GM19035 (cell line): ENCODE measurements at regions not wholly inside any gene's neighbourhood (a gene's known extent, or its start where the extent isn't known, plus 50 kb on each side); places are given as distances from the start of the nearest gene placed in this dataset.
A peak's percentile ranks its signal among the peaks of the same experiment; 100 is the strongest.
"Not testable (repeated sequence)": the region's sequence is repeated elsewhere in the genome, so short reads cannot be mapped to it uniquely, and the experiment has no call there.

ENCODE experiments used
- ATAC-seq: cut with Tn5 transposase; IDR thresholded peaks from one replicate; pipeline ENCODE4 v1.9.1; 2021; ENCODE audit not compliant: unreplicated experiment

DNA sequence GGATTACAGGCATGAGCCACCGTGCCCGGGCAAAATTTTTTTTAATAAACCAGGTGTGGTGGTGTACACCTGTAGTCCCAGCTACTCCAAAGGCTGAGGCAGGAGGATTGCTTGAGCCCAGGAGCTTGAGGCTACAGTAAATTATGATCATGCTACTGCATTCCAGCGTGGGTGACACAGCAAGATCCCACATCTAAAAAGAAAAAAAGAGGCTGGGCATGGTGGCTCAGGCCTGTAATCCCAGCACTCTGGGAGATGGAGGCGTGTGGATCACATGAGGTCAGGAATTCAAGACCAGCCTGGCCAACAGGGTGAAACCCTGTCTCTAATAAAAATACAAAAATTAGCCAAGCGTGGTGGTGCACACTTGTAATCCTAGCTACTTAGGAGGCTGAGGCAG lies 125.6 kb downstream of the ZNF281 start:
- not testable (repeated sequence) for ATAC-seq

DNA sequence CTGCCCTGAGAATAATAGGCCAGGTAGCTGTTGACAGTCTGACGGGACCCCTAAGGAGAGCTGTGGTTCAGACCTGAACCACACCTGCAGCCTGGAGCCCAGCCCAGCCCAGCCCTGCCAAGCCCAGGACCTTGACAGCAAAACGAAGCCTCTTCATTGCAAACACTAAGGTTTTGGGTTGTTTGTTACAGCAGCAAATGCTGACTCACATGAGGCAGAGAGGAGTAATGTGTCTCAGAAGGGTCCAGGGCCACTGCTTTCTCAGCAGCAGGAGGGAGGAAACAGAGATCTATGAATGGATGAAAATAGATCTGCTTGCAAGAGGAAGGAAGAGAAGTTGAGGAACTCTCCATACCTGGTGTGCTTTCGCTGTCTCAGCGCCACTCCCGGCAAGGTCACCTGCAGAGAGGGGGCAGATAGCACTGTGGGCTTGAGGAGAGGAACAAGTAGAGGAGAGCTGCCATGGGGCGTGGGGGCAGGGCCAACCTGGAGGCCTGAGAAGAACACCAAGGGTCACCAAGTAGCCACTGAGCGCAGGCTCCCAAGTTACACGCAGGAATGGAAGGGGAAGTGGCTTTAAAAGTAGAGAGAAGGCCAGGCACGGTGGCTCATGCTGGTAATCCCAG lies 127.2 kb downstream of the ZNF281 start:
- ATAC-seq = no peak

DNA sequence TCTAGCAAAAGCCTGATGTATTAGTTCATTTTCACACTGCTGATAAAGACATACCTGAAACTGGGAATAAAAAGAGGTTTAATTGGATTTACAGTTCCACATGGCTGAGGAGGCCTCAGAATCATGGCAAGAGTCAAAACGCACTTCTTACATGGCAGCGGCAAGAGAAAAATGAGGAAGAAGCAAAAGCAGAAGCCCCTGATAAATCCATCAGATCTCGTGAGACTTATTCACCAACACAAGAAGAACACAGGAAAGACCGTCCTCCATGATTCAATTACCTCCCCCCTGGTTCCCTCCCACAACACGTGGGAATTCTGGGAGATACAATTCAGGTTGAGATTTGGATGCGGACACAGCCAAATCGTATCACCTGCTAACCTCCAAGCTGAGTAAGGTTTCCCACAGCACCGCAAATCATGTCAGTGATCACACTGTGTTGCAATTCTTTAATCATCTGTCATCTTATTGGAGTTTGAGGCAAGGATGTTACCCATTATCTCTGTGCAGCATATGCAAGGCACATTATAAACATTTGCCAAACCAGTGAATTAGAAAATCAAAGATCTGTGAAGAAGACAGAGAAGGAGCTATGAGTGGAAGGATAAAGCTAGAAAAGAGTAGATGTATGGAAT lies 128.5 kb downstream of the ZNF281 start:
- no peak for ATAC-seq

DNA sequence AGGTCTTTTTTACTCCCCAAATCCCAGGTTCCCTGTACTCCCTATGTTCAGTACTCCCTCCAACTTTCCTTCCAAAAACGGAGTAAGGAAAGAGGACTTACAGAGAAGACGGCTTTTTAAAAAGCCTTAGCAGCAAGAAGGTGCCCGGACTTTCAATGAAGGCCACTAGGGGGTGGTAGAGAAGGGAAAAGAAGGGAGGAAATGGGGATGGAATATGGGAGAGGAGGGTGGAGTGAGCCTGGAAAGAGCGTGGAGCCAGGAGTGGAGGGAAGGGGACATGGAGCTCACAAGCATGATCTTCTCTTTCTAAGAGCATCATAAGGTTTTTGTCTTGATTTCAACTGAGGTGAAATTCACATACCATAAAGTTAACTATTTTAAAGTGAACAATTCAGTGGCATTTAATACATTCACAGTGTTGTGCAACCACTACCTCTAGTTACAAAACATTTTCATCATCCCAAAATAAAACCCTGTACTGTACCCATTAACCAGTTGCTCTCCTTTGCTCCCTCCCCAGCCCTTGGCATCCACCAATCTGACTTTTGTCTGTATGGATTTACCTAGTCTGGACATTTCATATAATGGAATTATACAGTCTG lies 129.9 kb downstream of the ZNF281 start:
- no peak for ATAC-seq

DNA sequence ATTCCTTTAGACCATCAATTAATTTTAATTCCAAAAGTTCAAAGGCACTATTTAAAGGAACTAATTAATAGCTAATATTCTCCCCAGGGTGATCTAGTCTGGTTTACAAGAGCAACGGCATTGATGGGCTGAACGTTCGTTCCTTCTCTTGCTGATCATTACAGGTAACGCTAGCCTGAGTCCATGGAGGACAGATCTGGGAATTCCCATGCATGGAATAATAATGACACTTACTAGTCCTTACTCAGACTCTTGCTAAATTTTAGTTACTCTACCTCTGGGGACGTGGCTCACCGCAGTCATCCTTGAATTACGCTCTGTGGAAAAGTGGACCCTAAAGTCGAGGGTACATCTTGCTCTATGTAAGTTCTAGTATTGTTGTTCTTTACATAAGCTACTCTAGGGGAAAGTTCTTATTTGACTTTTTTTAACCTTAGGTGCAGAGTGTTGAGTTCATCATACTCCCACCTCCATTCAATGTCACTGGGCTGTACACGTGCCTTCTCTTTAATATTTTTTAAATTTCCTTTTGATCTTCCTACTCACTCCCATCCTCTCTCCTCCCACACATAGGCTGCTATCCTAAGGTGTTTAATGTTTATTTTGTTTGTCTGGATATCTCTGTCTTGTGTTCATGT lies 133.9 kb downstream of the ZNF281 start:
- ATAC-seq = no peak

DNA sequence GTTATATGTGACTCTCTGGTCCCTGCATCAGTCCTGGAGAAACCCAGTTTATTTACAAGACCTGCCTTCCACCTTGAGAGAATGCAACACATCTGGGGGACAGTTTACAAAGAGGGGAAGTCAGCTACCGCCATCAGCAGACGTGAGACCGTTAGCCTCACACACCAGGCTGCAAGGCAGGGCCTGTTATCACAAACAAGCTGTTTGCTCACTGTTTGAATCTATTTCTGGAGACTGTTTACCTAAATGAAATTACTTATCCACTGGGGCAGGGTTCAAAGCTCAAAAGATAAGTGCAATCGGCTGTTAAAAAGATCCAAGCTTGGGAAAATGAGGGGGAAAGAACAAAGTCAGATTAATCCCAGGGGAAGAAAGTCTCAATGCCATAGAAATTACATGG lies 134.4 kb downstream of the ZNF281 start:
- ATAC-seq = no peak

DNA sequence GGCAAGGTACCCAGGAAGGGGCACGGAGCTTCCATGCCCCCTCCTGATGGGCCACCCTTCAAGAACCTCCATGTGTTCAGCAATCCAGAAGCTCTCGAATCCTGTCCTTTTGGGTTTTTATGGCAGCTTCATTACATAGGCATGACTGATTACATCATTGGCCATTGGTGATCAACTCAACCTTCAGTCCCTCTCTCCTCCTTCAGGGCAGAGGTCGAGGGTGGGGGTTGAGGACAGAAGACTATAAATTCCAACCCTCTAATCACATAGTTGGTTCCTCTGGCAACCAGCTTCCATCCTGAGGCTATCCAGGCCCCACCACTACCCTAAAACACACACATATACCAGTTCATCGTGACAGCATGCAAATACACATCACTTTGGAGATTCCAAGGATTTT lies 135.7 kb downstream of the ZNF281 start:
- no peak for ATAC-seq

DNA sequence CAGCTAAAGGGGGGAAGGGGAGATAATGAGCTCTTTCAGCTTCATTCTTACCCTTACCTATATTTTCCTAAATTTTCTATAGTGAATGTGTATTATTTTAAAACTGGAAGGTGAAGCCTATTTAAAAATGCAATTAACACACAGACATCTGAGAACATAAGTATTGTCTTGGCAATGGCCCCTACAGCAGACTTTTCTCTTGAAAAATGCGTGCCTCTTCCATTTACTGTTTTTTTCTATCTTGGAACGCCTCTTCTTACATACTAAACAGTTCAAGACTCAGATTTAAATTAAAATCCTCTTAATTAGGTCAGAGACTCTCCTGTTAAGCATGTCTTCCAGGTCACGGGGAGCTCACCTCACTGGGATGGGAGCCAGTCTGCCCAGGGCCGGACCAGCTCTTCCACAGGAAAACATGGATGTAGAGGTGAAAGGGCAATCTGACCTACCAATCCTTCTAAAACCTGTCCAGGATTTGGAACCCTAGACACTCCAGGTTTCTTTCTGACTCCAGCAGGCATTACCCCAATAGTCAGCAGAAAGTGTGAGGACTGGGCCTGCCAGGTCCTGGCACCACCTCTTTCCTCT lies 137.3 kb downstream of the ZNF281 start:
- no peak for ATAC-seq

DNA sequence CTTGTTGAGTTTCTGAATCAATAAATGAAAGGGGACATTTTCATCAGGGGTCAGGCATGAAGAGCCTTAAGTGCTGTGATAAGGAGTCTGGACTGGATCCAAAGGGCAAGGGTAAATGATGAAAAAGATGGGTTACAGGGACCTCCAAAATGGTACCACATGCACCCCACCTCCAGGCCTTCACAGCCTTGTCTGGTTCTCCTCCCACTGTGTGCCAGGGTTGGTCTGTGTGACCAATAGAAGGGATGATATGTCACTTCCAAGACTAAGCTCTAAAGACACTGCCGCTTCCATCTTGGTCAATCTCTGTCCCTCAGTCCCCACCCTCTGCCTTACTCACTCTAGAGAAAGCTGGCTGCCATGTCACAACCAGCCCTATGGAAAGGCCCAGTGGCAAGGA lies 140.6 kb downstream of the ZNF281 start:
- ATAC-seq = no peak

DNA sequence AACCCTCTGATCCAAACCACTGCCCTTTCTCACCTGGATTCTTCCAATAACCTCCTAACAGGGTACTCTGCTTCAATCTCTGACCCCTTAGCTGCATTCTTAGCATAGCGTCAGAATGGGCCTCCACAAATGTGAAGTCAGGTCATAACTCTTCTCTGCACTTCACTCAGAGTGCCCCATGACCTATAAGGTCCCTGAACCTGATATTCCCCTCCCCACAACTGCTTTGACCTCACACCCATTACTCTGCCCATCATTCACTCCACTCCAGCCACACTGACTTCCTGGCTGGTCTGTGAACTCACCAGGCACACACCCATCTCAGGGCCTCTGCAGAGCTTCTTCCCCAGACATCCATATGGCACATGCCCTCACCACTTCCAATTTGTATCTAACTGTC lies 141.9 kb downstream of the ZNF281 start:
- no peak for ATAC-seq

DNA sequence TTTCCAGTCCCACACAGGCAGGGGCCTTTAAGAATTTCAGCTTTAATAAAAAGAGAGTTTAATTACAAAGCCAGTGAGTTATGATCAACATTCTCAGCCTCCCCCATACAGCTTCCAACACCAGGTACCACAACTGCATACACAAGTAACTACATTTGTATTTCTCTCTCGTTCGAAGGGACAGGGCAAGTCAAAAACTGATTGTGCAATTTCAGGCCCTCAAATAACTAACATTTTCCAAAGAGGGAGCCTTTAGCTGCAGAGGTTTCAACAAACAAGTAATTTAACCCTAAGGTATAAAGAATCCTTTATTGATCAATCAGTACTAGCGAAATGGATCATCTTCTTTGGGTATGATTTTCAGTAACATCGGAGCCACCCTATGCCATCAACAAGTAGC lies 142.4 kb downstream of the ZNF281 start:
- ATAC-seq = no peak

DNA sequence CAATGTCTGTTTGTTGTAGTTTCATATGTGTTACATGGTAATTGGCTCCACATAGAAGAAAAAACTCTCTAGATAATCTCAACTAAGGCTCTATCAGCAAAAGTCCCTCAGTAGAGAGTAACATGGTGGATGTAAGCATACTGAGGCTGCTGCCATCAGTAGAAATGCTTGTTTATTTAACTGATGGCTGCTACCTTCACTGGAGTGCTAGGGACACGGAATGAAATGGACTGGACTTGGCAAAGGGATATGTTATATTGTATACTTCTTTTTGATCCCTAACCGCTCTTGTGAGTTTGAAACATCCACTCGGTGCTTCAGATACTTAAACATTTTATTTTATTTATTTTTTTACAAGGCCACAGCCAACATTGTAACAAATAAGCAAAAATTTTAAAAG lies 143.0 kb downstream of the ZNF281 start:
- ATAC-seq = no peak

DNA sequence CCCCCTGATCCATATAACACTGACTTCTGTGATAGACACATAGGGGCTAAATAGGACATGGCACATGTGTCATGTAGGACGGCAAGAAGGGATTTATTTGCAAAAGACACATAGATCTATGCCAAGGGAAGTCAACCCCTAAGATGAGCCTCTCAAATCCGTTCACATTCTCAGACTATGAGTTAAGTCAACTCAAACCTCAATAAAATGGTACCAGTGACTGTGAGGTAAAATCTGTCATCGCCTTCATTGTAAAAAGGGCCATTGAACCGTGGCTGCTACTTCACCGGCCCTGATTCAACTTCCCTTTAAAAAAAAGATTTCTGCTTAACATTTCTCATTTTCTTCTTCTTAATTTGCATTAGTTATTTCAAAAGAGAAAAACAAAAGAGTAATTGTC lies 144.0 kb downstream of the ZNF281 start:
- ATAC-seq = no peak

DNA sequence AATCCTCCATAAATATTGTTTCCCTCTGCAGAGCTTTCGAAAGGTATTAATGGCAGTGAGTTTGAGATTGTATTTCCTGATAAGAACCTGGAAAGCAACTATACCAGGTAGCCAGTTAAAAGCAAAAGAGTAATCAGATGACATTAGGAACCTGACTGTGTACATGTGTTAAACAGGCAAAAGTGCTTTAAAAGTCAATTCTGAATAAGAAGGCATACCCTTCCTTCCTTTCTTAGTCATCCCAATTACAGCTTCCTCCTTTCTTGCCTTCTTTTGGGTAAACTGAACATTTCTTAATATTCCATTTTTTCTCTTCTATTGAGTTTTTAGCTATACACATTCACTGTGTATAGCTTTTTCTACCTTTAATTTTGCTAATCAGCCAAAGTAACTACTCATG lies 144.7 kb downstream of the ZNF281 start:
- ATAC-seq = no peak

DNA sequence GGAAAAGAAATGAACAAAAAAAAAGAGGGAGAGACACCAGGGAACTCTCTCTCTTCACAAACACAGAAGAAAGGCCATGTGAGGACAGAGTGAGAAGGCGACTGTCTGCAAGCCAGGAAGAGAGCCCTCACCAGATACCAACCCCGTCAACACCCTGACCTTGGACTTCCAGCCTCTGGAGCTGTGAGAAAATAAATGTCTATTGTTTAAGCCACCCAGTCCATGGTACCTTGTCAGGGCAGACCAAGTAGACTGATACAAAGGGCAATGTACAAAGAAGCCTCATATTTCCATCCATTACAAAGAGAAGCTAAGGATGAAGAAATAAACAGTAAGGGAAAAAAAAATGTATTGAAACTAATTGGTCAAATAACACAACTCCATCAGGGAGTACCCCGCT lies 146.6 kb downstream of the ZNF281 start:
- ATAC-seq = no peak

DNA sequence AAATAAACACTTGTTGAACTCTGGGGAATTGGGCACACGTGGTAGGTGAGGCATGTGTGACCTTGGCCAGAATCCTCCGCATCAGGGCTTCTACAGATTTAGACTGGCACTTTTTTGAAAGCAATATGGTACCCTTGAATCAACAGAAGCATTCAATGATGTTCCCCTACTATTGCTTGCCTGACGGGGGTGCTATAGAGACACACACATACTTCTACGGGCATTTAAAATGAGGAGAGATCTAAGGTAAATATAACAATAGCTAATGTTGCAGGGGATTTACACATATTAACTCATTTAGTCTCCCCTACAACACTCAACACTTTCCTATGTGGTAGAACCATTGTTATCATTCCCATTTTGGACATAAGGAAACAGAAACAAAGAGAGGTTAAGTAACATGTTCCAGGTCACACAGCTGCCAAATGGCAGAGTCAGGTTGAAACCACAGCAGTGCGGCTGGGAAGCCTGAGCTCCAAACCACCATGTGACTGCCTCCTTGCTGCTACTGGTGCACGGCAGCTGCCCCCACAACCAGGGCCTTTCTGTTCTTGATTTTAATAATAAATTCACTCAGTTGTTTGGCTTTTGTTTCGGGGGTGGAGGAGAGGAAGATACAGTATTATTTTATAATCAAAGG lies 147.4 kb downstream of the ZNF281 start:
- ATAC-seq = peak; percentile 76

DNA sequence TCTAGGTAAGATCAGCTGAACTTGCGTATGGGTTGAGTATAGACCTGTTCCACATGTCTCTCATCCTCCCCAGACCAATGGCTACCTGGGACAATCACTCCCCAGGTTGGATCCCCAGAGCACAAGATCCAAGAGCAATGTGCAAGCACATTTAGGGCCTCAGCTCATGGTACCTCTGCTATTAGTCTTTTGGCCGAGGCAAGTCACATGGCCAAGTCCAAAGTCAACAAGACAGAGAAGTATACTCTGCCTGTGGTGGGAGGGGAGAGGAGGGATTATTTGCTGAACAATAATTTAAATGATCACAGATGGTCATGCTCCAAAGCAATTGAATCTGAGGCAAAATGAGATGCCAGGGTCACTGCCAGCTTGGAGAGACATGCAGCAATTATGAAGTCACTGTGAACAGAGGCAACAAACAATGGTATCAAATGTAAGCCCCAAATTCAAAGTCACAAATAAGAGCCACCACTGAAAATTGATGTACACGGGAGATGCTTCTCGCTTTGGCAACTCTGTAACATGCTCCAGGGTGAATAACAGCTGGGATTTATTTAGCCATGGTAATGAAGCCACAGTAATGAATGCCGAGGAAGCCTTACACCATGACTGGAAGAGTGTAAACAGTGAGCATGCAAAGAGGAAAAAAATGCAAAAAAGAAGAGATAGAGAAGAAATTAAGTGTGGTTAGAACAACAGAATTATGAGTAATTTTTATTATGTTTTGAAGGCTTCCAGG lies 149.1 kb downstream of the ZNF281 start:
- ATAC-seq = no peak

DNA sequence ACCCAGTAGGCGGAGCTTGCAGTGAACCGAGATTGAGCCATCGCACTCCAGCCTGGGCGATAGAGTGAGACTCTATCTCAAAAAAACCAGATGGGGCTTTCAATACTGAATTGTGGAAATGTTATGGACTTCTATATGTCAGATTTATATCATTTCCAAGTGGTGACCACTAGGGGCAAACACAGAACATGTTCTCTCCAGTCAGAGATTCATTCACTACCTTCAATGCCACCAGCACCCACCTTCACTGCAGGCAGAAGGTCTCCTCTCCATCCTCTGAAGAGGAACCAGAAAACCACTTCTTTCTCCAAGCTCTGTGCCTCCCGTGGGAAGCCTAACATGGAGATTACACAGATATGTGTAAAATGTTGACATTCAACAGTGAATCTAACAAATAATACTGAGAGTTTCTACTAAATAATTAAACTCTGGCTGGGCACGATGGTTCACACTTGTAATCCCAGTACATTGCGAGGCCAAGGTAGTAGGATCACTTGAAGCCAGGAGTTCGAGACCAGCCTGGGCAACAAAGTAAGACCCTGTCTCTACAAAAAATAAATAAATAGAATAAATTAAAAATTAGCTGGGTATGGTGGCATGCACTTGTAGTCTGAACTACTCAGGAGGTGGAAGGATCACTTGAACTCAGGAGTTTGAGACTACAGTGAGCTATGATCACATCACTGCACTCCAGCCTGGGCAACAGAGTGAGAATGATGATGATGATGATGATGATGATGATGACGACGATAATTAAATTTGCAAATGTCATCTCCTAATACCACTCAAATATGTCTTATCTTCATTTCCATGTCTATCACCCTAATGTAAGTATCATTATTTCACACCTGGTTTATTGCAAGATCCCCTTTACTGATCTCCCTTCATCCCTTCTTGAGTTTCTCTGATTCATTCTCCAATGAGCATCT lies 151.1 kb downstream of the ZNF281 start:
- peak; percentile 38 for ATAC-seq

DNA sequence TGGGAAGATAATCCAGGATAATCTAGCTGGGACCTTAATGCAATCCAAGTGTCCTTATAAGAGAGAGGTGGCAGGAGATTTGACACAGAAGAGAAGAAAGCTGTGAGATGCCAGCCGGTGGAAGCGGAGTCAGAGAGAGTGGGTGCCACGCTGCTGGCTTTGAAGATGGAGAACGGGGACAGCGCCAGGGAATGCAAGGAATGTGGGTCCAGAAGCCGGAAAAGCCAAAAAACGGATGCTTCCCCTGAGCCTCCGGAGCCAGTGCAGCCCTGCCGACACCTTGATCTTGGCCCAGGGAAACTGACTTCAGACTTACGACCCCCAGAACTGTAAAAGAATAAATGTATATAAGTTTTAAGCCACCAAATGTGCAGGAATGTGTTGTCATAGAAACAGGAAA lies 152.6 kb downstream of the ZNF281 start:
- no peak for ATAC-seq

DNA sequence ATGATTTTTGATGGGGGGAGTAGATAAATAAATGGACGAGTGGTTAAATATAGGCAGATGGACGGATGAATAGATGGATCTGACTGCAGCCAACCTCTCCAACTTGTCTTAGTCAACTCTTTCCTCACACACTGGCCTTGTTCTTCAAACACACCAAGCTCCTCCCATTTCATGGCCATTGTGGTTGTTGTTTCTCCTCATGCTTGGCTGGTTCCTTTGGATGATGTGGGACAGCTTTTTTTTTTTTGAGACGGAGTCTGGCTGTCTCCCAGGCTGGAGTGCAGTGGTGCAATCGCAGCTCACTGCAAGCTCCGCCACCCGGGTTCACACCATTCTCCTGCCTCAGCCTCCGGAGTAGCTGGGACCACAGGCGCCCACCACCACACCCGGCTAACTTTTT lies 155.2 kb downstream of the ZNF281 start:
- ATAC-seq = not testable (repeated sequence)
